ENCODE measurements at regions not wholly inside any gene's neighbourhood (a gene's known extent, or its start where the extent isn't known, plus 50 kb on each side); places are given as distances from the start of the nearest gene placed in this dataset.

DNA sequence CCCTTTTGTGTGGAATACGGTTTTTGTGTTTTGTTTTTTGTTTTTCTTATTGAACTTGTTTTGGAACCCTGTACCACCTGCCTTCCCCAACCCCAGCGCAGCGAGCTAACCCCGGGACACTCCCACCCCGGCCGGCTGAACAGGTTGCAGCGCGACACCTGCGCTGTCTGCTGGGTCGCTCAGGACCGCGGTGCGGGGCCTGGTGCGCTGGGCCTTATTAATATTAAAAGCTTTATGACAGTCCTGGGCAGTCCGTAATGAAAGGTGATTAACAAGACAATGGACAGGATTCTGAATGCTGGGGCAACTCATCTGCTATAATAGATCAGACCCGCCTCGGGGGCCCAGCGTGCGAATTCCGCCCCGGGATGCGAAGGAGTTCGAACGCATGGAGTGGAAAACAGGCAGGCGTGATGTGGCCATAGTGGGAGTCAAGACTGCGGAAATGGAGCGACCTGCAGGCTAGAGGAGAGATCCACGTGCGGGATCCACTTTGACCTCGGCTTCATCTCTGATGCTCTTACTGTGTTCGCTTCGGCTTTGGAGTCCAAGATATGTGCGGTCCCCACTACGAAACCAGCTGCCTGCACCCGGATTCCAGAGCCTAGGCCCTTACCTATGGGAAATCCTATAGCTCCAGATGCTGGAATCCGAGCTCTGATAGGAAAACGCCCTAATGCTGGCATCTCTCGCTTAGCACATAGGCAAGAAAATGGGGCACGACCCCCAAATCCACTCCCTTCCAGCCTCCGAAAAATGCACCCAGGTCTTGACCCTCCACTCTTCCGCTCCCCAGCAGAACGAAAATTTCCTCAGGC lies 69.0 kb upstream of the TMEM33 start:
- DNase-seq (ENCODE audit: extremely low spot score, insufficient read length, low read depth) (no peak), FAIRE-seq (no peak)

DNA sequence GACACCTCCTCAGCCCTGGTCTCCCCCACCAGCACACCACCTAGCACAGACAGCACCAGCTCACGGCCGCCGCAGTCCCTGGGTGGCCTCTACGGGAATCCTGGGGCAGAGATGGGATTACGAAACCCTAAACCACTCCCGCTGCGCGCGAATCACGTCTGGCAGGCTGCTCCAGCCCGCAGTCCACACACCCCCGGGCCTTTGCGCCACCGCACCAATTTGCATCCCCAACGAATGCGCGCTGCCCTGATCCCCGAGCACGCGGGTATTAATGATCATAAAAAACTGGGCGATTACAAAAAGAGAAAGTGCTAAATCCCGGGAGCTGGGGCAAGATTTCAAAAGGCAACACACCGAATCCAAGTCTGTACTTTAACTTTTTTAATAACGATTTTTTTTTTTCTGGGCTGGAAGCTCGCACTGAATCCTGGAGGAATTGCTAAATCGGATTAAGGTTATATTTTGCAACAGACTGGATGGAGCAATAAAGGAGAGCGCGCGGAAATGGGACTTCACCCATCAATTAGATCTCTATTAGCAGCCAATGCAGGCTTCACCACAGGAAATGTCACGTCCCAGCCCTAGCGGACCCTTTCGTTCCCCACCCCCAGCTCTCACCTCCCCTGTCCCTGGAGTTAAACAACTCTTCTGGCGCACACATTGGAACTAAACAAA lies 69.8 kb upstream of the TMEM33 start:
- DNase-seq (ENCODE audit: extremely low spot score, insufficient read length, low read depth) (no peak), FAIRE-seq (no peak)

DNA sequence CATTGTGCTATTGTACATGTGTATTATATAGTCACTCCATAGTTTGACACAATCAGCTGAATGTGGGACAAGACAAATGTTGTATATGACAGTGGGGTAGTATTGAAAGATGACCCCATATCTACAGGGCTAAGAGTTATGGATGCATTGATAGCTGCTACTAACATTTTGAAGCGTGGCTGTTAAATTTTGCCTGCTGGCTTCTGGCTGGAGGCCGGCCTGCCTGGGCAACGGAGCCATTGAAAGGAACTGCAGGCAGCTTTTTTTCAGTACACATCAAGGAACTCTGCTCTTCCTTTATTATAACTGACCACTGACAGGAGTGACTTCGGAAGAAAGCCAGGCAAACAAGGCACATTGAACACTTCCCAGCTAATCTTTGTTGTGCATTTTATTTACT lies 76.1 kb upstream of the TMEM33 start:
- DNase-seq (ENCODE audit: extremely low spot score, insufficient read length, low read depth) (no peak), FAIRE-seq (no peak)

DNA sequence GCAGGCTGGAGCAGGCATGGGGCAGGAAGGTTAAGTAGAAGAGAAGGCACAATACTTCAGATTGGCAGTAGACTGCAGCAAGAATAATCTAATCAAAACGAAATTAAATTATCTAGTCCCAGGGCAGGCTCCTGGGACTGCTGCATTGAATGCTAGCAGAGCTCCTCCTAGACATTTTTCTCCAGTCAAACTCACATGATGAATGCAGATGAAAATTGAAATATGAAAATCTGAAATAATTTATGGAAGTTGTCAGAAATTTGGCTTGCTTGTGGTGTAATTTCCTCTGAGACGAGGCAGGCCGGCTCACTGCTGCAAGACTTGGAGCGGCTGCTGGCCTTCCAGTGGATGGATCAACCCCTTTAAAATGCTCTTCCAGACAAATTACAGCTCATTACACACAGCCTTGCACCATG lies 78.0 kb upstream of the TMEM33 start:
- FAIRE-seq = no peak
- DNase-seq (ENCODE audit: extremely low spot score, insufficient read length, low read depth) = no peak

DNA sequence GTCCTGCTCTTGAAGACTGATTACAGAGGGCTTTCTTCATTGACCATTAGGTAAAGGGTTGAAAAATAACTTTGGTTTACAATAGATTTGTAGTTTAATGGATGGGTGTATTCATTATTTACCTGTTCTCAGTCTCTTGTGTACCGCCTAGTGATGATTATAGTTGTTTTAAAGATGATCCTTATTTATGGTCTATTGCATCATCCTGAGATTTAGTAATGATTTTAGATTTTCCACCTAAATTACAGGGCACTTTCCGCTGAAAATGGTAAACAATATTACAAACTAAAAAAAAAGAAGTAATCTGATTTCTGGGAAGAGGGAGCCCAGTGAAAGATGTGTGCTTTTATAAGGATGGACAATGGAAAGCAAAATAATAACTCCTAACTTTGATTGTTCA lies 78.4 kb upstream of the TMEM33 start:
- DNase-seq (ENCODE audit: extremely low spot score, insufficient read length, low read depth) (no peak), FAIRE-seq (no peak)

DNA sequence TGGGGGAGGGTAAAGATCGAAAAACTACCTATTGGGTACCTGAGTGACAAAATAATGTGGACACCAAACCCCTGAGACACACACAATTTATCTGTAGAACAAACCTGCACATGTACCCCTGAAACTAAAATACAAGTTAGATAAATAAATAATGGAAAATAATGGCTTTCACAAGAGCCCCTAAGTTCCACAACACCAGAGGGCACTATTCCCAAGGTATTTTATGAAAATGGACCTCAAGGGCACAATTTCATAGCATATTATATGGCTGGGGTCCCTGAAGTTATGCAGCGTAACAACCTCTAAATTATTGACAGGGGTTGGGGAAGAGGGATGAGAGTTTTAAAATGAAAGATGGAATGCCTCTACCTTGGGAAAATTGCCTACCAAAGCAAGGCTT lies 81.3 kb upstream of the TMEM33 start:
- DNase-seq (ENCODE audit: extremely low spot score, insufficient read length, low read depth) (no peak), FAIRE-seq (no peak)

DNA sequence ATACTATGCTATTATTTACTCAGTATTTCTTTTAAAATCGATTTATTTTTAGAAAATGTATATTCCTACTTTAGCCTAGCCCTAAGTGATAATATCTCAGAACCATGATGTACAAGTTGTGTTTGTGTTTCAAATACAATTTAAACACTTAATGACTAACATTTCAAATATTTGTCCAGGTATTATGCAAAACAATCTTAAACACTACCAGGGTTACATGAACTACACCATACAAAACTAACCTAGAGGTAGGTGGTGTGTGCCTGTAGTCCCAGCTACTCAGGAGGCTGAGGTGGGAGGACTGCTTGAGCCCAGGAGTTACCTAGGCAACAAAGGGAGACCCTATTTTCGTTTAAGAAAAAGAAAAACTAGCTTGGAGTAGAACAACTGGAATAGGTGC lies 83.0 kb upstream of the TMEM33 start:
- FAIRE-seq (no peak), DNase-seq (ENCODE audit: extremely low spot score, insufficient read length, low read depth) (no peak)

DNA sequence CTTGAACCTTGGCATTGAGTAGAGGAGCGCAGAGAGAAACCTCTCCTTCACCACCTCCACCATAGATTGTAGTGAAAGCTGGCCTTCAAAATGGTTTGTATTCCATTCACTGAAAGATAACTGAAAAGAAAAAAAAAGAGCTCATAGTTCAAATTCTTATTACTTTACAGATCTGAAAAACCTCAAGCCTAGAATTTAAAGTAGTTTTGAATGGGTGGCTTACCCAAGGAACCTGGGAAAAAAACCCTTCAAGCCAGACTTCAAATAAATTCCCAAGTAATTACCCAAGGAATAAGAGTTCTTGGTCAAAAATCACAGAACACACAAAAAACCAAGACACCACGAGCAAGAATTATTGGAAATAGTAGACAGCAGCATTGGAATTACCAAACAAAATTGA lies 83.6 kb upstream of the TMEM33 start:
- no peak for FAIRE-seq
- DNase-seq (ENCODE audit: extremely low spot score, insufficient read length, low read depth) = no peak

DNA sequence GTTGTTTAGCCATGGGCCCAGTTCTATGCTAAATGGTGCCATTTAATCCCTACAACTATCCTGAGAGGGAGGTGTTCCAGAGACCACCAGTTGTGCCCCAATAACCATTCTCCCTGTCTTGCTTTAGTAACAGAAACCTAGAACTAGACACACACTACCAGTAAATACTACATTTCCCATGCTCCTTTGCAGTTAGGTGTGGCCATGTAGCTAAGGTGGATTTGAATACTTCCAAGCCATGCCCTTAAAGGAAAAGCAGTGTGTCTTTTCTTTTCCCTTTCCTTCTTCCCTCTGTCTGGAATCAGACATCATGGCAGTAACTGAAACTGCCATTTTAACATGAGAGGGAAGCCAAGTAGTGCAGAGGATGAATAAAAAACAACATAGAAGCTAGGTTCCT lies 90.9 kb upstream of the TMEM33 start:
- DNase-seq (ENCODE audit: extremely low spot score, insufficient read length, low read depth) (no peak), FAIRE-seq (no peak)

DNA sequence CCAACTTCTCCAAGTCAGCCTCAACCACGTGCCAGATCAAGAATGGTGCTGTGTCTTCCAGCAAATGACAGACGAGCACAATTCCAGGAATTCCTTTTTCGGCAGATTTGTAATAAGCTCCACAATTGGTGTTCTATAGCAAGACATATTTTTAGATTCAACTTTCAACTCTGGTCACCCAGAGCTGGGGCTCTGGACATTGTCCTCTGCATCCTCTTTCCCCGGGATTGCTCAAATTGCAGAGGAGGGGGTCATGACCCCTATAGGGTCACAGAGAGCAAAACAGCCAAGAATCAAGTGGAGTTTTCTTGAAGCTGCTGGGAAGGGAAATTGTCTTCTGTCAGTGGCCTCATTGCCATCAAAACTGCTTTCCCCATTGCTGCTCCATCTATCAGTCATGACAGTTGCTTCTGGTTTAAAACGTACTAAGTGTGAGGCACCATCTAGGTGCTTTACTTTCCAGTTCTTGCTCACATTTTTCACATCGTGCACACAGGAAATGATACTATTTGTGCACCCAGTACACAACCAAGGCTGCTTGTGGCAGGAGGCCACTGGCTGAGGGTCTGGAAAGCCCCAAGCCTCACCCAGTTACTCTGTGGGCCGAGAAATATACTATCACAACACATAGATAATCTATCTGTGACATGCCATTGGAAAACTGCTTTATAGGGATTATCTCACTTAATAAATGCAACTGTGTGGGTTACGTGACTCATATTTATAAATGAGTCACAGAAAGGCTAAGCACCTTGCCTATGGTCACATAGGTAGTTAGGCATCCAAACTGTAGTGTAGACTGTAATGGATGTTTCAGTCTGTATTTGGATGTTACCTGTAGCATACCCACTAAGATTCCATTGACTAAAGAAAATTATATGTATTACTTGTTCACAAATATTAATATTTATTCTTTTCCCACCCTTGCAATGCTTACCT lies 91.7 kb upstream of the PHOX2B start:
- DNase-seq (ENCODE audit: extremely low spot score, insufficient read length, low read depth) (no peak), FAIRE-seq (peak; percentile 62)

DNA sequence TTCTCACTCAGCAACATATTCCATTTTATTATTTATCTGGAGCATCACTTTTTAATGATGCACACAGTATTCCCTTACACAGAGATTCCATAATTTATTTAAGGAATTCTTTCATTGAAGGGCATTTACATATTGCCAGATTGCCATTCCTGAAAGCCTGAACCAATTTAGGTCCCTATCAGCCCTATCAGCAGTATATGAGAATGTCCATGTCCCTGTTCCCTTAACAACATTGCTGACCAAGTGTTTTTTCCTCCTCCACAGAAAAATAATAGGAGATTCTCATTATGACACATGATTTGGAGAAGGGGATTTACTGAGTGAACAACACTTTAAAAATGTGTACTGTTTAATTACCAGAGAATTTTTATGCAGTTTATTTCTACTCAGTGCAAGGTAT lies 90.1 kb upstream of the PHOX2B start:
- DNase-seq (ENCODE audit: extremely low spot score, insufficient read length, low read depth) (no peak), FAIRE-seq (no peak)

DNA sequence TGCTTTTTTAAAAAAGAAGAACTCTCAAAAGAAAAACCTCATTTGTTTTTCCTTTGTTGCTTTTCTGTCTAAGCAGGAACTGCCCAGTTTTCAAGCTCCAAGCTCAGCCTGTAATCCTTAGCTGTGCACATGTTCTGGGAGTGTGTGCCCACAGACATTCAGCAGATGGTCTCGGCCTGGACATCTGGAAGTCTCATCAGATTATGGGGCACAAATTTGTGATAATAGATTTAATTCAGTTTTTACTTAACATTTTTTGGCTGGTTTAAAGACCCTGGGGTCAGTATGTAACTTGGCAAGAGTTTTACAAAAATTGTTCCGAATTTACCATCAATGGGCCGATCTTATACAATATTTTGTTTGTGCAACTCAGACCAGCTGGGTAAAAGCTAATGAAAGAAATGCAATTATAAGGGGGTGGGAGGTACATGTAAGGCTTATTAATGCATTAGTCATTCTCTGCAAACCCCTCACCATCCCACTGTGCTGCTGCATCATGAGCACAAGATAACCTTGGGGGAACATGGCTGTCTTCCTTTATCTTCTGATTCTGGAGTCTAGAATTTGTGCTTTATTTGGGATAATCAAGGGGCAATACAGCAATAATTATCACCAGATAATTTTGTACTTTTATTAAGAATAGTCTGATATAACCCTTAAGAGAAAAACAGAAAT lies 86.9 kb upstream of the PHOX2B start:
- DNase-seq (ENCODE audit: extremely low spot score, insufficient read length, low read depth) (no peak), FAIRE-seq (no peak)

DNA sequence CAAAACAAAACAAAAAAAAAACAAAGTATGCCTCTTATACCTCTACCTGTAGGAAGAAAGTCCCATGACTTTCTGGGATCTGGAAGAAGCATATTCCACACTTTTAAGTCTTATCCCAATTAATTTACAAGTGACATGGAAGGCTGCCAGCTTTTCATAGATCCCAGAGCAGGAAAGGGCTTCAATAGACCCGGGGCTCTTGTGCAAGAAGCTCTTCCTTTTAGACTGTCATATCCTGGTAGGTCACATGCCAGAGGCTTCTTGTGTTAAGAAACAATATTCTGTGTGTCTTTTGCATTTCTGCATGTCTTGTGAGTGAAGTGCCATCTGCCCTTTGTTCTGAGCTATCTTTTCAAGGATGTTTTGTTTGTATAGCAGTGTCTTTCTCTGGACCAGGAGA lies 84.4 kb upstream of the PHOX2B start:
- DNase-seq (ENCODE audit: extremely low spot score, insufficient read length, low read depth) = no peak
- FAIRE-seq = no peak

DNA sequence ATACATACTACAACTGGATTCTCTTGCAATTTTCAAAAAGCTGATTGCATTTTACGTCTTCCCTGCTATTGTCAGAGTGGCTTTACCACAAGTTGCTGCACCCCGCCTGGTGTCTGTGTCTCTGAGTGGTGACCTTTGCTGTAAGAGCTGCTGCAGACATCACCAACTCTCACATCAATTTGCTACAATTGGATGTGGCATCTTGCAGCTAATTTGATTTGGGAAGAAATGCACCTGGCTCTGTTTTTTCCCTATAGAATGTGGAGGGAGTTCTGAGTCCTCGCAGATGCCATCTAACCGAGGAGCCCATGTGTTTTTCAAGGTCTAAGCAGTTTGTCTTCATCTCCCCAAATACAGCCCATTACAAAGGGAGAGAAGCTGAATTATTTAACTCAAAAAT lies 73.8 kb upstream of the PHOX2B start:
- DNase-seq (ENCODE audit: extremely low spot score, insufficient read length, low read depth) (no peak), FAIRE-seq (no peak)

DNA sequence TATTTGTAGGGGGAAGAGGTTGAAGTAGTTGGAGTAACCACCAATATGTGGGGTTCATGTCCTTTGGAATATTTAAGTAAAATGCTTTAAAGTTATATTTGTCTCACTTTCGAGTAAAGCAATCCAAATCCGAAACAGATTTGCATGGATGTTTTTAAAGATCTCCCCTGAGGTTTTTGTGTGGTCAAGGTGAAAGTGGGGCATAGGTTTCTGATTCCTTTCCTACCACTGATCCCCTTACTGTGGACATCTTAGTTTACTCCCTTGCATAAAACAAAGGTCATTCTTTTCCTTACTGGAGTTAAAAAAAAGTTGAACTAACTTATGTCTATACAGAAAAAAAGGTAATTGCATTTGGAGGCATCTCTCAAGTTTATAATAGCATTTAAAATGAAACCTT lies 71.9 kb upstream of the PHOX2B start:
- DNase-seq (ENCODE audit: extremely low spot score, insufficient read length, low read depth) (no peak), FAIRE-seq (no peak)

DNA sequence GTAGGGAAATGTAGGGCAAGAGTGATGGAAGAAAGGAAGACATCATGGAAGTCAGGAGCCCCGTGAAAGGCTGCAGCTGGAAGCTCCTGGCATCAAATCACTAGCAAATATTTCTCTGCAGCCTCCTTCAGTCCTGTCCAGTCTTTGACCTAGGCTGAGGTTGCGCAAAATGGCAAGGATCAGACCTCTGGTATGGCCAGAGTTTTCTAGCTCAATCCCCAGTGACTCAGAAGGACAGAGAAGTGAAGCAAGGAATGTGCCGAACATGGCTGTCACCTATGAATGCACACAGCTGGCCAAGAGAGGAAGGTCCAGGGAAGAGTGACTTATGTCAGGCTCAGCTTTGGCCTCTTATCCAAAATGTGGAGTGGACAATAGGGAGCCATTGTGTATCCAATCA lies 71.1 kb upstream of the PHOX2B start:
- no peak for FAIRE-seq
- no peak for DNase-seq (ENCODE audit: extremely low spot score, insufficient read length, low read depth)

DNA sequence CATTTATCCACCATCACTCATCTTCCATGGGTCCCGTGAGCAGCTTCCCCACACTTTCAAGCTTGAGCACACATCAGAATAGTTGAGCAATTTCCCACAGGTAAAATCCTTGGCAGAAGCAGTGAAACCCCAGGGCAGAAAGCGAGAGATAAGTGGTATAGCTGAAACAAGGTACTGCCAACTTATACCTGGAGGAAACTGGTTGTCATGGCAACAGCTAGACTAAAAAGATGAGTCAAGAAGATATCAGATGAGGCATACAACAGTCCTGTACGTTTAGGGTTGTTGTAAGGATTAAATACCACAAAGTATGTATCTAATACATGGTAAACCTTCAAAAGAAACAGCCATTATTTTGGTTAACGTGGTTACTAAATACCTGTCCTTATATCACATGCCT lies 66.9 kb upstream of the PHOX2B start:
- DNase-seq (ENCODE audit: extremely low spot score, insufficient read length, low read depth) (no peak), FAIRE-seq (no peak)

DNA sequence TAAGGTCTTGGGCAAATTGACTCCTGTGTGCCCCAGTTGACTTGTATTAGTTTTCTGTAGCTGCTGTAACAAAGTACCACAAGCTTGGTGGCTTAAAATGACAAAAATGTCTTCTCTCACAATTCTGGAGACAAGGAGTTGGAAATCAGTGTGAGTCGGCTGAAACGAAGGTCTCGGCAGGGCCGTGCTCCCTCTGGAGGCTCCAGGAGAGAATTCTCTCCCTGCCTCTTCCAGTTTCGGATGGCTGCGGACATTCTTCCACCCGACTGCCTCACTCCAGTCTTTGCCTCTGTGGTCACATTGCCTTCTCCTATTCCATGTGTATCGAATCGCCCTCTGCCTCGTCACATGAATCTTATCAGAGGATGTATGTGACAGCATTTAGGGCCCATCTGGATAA lies 66.0 kb upstream of the PHOX2B start:
- no peak for DNase-seq (ENCODE audit: extremely low spot score, insufficient read length, low read depth)
- FAIRE-seq = no peak

DNA sequence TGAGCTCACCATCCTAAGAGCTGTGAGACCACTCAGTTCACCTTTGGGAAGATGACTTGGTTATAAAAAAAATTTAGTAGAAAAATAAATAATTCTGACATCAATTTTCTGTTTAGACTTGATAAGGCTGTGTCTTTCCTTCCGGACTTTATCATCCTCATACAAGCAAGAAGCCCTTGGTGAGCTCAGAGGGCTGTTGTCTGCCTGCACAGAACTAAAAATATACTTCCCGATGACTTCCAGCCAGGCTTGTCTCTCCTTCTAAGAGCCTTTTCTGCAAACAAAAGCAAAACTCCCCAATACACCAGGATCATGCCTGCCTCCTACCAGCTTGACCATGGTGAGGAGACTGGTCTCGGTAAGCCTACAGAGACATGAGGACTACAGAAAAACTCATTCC lies 58.3 kb upstream of the PHOX2B start:
- no peak for DNase-seq (ENCODE audit: extremely low spot score, insufficient read length, low read depth)
- FAIRE-seq = no peak

DNA sequence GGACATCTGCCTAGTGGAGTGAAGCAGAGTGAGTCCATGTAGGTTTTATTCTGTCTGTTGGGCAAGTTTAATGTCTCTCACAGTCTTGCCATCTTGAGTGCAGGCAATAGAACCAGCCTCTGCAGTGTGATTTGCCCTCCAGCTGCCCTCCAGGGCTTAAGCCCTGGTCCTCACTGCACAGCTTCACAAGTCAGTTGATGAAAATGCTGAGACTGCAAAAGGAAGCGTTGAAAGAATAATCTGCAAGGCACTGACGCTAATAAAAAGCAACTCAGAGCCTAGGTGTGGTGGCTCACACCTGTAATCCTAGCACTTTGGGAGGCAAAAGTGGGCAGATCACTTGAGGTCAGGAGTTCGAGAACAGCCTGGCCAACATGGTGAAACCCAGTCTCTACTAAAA lies 54.1 kb upstream of the PHOX2B start:
- no peak for FAIRE-seq
- DNase-seq (ENCODE audit: extremely low spot score, insufficient read length, low read depth) = no peak
